Chondrocyte (in vitro differentiated cells): ENCODE measurements at regions not wholly inside any gene's neighbourhood (a gene's known extent, or its start where the extent isn't known, plus 50 kb on each side); places are given as distances from the start of the nearest gene placed in this dataset.
A peak's percentile ranks its signal among the peaks of the same experiment; 100 is the strongest.

ENCODE experiments used
- DNase-seq: peaks from one replicate; pipeline ENCODE4 v3.0.0; 2021; ENCODE audit warnings: mixed read lengths, low spot score
- H3K27ac Mint-ChIP-seq: one replicate; pipeline ENCODE4 v1.8.0; 2021; ENCODE audit warnings: mild to moderate bottlenecking, moderate library complexity, mixed read lengths; ENCODE audit not compliant: unreplicated experiment
- H3K27me3 Mint-ChIP-seq: 2 replicates; pipeline ENCODE4 v1.8.0; 2021; ENCODE audit warnings: low read depth, mixed read lengths
- H3K36me3 Mint-ChIP-seq: 2 replicates; pipeline ENCODE4 v1.8.0; 2021; ENCODE audit warnings: low read depth, mixed read lengths
- H3K4me1 Mint-ChIP-seq: 2 replicates; pipeline ENCODE4 v1.8.0; 2021; ENCODE audit warnings: low read depth, mild to moderate bottlenecking, mixed read lengths
- H3K4me3 Mint-ChIP-seq: one replicate; pipeline ENCODE4 v1.8.0; 2021; ENCODE audit warnings: mild to moderate bottlenecking, moderate library complexity, mixed read lengths; ENCODE audit not compliant: unreplicated experiment
- H3K9me3 Mint-ChIP-seq: 2 replicates; pipeline ENCODE4 v1.8.0; 2021; ENCODE audit warnings: low read depth, mixed read lengths
- TF ChIP-seq, protein P1 (sequence below): fragments of 200-600 bp; sonication (generic); IDR thresholded peaks from 2 replicates; pipeline ENCODE4 v1.5.0; 2021; ENCODE audit warnings: antibody characterized with exemption, mild to moderate bottlenecking, moderate library complexity

DNA sequence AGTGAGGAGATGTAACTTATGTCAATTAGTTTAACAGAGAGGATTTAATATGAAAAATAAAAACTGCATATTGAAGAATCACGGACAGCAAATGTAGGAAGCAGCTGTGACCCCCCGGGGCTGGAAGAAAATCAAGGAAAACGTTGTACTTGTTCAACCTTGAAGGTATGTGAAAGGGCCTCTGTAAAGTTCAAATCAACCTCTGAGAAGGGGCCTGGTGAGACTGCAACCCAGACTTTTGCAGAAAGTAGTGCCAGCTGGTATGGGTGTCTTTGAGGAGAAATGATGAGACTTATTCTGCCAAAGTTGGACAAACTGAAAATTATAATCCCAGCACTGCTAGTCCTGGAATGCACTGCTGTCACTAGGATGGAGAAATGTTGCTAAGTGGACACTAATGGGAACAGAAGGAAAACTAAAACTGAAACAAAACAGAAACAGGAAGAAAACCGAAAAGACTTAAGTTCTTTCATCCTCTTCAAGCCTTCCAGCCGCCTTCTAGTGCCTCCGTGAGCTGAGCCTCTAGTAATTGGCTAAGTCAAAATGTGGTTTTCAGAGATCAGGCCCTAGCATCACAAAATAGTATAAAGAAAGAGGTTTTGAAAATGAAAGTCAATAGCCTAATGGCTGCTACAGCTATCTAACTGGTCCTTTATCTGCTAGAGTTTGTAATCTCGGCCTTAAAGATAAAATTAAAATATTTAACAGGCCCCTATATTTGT, 253.7 kb upstream of the SORCS1 start:
- Mint-ChIP-seq H3K9me3 (peaks cover 3% of the 10 kb centered on the region), H3K27ac (no peak overlapping the region), H3K4me3 (no peak overlapping the region), H3K27me3 (no peaks in the 10 kb centered on the region), H3K4me1 (no peaks in the 10 kb centered on the region), H3K36me3 (no peaks in the 10 kb centered on the region)
- TF ChIP-seq, protein P1, sequence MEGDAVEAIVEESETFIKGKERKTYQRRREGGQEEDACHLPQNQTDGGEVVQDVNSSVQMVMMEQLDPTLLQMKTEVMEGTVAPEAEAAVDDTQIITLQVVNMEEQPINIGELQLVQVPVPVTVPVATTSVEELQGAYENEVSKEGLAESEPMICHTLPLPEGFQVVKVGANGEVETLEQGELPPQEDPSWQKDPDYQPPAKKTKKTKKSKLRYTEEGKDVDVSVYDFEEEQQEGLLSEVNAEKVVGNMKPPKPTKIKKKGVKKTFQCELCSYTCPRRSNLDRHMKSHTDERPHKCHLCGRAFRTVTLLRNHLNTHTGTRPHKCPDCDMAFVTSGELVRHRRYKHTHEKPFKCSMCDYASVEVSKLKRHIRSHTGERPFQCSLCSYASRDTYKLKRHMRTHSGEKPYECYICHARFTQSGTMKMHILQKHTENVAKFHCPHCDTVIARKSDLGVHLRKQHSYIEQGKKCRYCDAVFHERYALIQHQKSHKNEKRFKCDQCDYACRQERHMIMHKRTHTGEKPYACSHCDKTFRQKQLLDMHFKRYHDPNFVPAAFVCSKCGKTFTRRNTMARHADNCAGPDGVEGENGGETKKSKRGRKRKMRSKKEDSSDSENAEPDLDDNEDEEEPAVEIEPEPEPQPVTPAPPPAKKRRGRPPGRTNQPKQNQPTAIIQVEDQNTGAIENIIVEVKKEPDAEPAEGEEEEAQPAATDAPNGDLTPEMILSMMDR: no peak
- DNase-seq: no peak

DNA sequence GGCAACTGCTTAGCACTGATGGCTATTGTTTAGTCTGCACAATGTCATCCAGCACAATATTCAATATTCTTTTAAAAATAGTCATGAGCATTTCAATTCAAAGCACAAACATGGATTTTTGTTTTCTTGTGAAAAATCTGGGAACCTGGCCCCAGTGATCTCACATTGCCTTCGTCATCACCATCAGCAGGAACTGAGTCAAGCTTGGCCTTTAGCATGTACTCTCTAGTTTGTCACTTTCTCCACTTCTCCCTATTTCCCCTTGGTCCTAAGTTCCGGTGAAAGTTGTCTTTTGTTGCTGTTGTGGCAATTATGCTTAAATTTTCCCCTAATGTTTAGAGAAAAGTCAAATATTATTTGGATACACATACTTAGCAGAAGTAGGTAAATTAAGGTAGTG, 252.9 kb upstream of the SORCS1 start:
- H3K36me3 Mint-ChIP-seq: no peaks in the 10 kb centered on the region
- DNase-seq: no peak
- TF ChIP-seq, protein P1: no peak
- H3K9me3 Mint-ChIP-seq: peaks cover 3% of the 10 kb centered on the region
- H3K4me3 Mint-ChIP-seq: no peak overlapping the region
- H3K27me3 Mint-ChIP-seq: no peaks in the 10 kb centered on the region
- no peak overlapping the region for H3K27ac Mint-ChIP-seq
- no peaks in the 10 kb centered on the region for H3K4me1 Mint-ChIP-seq

DNA sequence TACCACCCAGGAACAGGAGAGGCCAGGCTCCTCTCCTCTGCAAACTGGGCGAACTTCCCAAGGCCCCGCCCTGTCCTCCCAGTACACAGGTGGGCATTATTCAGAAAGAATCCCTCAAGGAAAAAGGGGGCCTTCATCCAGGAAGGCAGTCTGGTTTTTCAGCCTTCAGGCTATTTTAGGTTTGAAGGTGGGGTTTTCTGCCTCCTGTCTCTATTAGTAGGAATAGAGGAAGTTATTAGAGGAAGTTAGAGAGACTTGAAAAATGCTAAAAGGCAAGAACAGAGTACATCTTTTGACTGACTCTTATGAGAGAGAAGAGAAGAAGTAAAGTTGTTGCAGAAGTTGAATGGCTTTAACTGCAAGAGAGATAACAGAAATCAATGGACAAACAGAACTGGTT, 250.9 kb upstream of the SORCS1 start:
- H3K4me3 Mint-ChIP-seq: no peak overlapping the region
- no peak overlapping the region for H3K27ac Mint-ChIP-seq
- H3K27me3 Mint-ChIP-seq: no peaks in the 10 kb centered on the region
- H3K9me3 Mint-ChIP-seq: no peaks in the 10 kb centered on the region
- TF ChIP-seq, protein P1: no peak
- no peaks in the 10 kb centered on the region for H3K36me3 Mint-ChIP-seq
- H3K4me1 Mint-ChIP-seq: no peaks in the 10 kb centered on the region
- no peak for DNase-seq

DNA sequence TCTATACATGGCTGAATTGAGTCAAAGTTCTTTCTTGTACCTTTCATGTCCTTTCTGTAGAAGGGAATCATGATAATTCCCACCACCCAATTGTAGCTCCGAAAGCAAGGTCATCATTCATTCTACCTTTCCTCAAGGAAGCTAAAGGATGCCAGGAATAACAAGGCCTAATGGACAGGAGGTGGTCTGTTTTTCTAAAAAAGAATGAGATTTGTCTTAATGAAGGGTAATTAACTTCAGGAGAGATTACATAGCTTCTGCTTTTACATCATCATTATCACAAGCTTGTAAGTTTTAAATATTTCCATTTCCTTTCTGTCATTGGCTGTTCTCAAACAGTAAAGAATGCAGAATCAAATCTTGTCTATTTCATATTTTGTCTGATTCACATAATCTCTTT, 249.5 kb upstream of the SORCS1 start:
- H3K4me1 Mint-ChIP-seq: no peaks in the 10 kb centered on the region
- H3K9me3 Mint-ChIP-seq: no peaks in the 10 kb centered on the region
- no peak for DNase-seq
- H3K4me3 Mint-ChIP-seq: no peak overlapping the region
- no peak overlapping the region for H3K27ac Mint-ChIP-seq
- no peaks in the 10 kb centered on the region for H3K27me3 Mint-ChIP-seq
- no peaks in the 10 kb centered on the region for H3K36me3 Mint-ChIP-seq
- TF ChIP-seq, protein P1: no peak

DNA sequence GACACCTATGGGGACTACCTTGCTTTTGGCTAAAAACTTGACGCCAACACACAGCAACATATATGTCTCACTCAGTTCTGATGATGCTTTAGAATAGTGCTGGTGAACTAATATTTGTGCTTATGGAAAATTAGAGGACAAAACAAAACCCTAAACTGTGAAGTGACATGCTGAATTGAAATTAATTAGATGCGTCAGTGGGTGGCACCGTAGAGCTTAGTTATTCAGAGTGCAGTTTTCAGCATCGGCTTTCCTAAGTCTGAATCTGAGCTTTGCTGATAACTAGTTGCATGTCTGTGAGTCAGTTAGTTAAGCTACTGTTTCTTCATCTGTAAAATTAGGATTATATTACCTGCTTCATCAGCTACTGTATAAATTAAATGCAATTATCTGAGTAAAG, 245.0 kb upstream of the SORCS1 start:
- Mint-ChIP-seq H3K27ac (no peak overlapping the region), H3K4me1 (no peaks in the 10 kb centered on the region), H3K36me3 (no peaks in the 10 kb centered on the region), H3K4me3 (no peak overlapping the region), H3K9me3 (no peaks in the 10 kb centered on the region), H3K27me3 (no peaks in the 10 kb centered on the region)
- no peak for DNase-seq
- TF ChIP-seq, protein P1: peak; percentile 66
